ENCODE measurements at regions not wholly inside any gene's neighbourhood (a gene's known extent, or its start where the extent isn't known, plus 50 kb on each side); places are given as distances from the start of the nearest gene placed in this dataset.

GRCh38 chr5:3534997-3535396 is 60.6 kb upstream of the IRX1 start:
- no peak overlapping the region for H3K4me3 ChIP-seq
- no peak for DNase-seq
- H3K9me3 ChIP-seq = no peaks in the 10 kb centered on the region
- H3K27ac ChIP-seq = no peak overlapping the region
- 93% methylated on average over 13 of the region's 13 CpGs for WGBS, 2 donors
- no peaks in the 10 kb centered on the region for H3K36me3 ChIP-seq
- no peaks in the 10 kb centered on the region for H3K27me3 ChIP-seq
- intact Hi-C loops (cut with DNase I) = no loop called here
- TF ChIP-seq POLR2A (IDR thresholded peaks at IDR 0.05) (no peak), POLR2AphosphoS5 (IDR thresholded peaks at IDR 0.05) (no peak), EP300 (IDR thresholded peaks at IDR 0.05) (no peak)
- TF ChIP-seq, protein P1, sequence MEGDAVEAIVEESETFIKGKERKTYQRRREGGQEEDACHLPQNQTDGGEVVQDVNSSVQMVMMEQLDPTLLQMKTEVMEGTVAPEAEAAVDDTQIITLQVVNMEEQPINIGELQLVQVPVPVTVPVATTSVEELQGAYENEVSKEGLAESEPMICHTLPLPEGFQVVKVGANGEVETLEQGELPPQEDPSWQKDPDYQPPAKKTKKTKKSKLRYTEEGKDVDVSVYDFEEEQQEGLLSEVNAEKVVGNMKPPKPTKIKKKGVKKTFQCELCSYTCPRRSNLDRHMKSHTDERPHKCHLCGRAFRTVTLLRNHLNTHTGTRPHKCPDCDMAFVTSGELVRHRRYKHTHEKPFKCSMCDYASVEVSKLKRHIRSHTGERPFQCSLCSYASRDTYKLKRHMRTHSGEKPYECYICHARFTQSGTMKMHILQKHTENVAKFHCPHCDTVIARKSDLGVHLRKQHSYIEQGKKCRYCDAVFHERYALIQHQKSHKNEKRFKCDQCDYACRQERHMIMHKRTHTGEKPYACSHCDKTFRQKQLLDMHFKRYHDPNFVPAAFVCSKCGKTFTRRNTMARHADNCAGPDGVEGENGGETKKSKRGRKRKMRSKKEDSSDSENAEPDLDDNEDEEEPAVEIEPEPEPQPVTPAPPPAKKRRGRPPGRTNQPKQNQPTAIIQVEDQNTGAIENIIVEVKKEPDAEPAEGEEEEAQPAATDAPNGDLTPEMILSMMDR (IDR thresholded peaks at IDR 0.05) = no peak
- H3K4me1 ChIP-seq = no peaks in the 10 kb centered on the region

- no peaks in the 10 kb centered on the region for H3K4me1 ChIP-seq
- 53 to 66% methylated on average over 8 of the region's 8 CpGs for WGBS, 2 donors
- TF ChIP-seq POLR2A (IDR thresholded peaks at IDR 0.05) (no peak), EP300 (IDR thresholded peaks at IDR 0.05) (no peak), POLR2AphosphoS5 (IDR thresholded peaks at IDR 0.05) (no peak)
- TF ChIP-seq, protein P1 (IDR thresholded peaks at IDR 0.05) = no peak
- H3K4me3 ChIP-seq = no peak overlapping the region
- DNase-seq = no peak
- intact Hi-C loops (cut with DNase I) = no loop called here
- no peaks in the 10 kb centered on the region for H3K27me3 ChIP-seq
- H3K9me3 ChIP-seq = no peaks in the 10 kb centered on the region
- H3K27ac ChIP-seq = no peak overlapping the region
- H3K36me3 ChIP-seq = no peaks in the 10 kb centered on the region
Measured at GRCh38 chr5:3531320-3531986, 64.2 kb upstream of the IRX1 start.

DNA sequence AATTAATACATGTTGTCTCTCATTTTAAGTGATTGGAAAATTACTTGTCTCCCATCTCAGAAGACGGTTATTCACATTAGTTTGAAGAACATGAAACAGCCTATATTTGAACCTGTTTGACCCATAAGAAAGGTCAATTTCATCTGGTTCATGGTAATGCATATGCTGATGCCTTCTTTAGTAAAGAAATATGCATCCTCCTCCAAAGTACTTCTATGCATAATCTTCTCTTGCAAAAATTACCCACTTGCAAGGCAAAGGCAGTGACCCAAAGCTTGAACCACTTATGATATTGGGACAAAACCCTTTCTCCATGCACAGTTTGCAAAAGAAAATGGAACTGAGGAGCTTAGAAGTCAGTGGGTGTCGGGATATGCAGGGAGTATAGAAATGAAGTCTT is 65.4 kb upstream of the IRX1 start:
- Histone ChIP-seq H3K9me3 (peaks cover 0 to 6% (median 0%) of the 10 kb centered on the region in 4 donors), H3K27me3 (no peaks in the 10 kb centered on the region), H3K36me3 (no peaks in the 10 kb centered on the region), H3K4me1 (no peaks in the 10 kb centered on the region), H3K27ac (no peak overlapping the region), H3K4me3 (no peak overlapping the region)
- 82% methylated on average over 2 of the region's 2 CpGs for WGBS, 2 donors
- no peak for DNase-seq
- TF ChIP-seq POLR2A (IDR thresholded peaks at IDR 0.05) (no peak), POLR2AphosphoS5 (IDR thresholded peaks at IDR 0.05) (no peak), EP300 (IDR thresholded peaks at IDR 0.05) (no peak)
- TF ChIP-seq, protein P1 (IDR thresholded peaks at IDR 0.05) = no peak
- intact Hi-C loops (cut with DNase I) = no loop called here

- H3K9me3 ChIP-seq = peaks cover 0 to 6% (median 0%) of the 10 kb centered on the region in 4 donors
Measured at GRCh38 chr5:3526551-3527185, 69.0 kb upstream of the IRX1 start.

More at GRCh38 chr5:3526551-3527185, 69.0 kb upstream of the IRX1 start:
- no peaks in the 10 kb centered on the region for H3K27me3 ChIP-seq
- 31 to 64% methylated on average over 4 of the region's 4 CpGs for WGBS, 2 donors
- DNase-seq = no peak
- no peaks in the 10 kb centered on the region for H3K36me3 ChIP-seq
- no peak overlapping the region for H3K4me3 ChIP-seq
- H3K27ac ChIP-seq = no peak overlapping the region
- intact Hi-C loops (cut with DNase I) = no loop called here
- no peaks in the 10 kb centered on the region for H3K4me1 ChIP-seq
- TF ChIP-seq POLR2AphosphoS5 (IDR thresholded peaks at IDR 0.05) = no peak
- TF ChIP-seq POLR2A (IDR thresholded peaks at IDR 0.05) = no peak
- TF ChIP-seq EP300 (IDR thresholded peaks at IDR 0.05) = no peak
- TF ChIP-seq, protein P1 (IDR thresholded peaks at IDR 0.05) = no peak

Data from sigmoid colon (tissue), 6 donors.